Liver (tissue), 8 donors: ENCODE measurements at regions not wholly inside any gene's neighbourhood (a gene's known extent, or its start where the extent isn't known, plus 50 kb on each side); places are given as distances from the start of the nearest gene placed in this dataset.

ENCODE experiments used
- DNase-seq: peaks from one replicate; pipeline ENCODE4 v3.0.0-alpha.2; 2017; ENCODE audit warnings: low spot score
- H3K27ac ChIP-seq, 2 donors: one replicate each; pipeline ENCODE4 v1.7.0; 2013; ENCODE audit warnings: inconsistent platforms in 2 of 2, low read length in 2 of 2, control low read depth in 1 of 2, low read depth in 1 of 2, mild to moderate bottlenecking in 1 of 2
- H3K27me3 ChIP-seq, 4 donors: one replicate each; pipeline versions ENCODE4 v1.6.1 to v1.7.0; 2013; ENCODE audit warnings: low read length in 3 of 4, inconsistent platforms in 1 of 4, mild to moderate bottlenecking in 1 of 4, moderate library complexity in 1 of 4; ENCODE audit not compliant: control insufficient read depth in 4 of 4, insufficient read depth in 4 of 4
- H3K36me3 ChIP-seq, 4 donors: one replicate each; pipeline versions ENCODE4 v1.6.1 to v1.7.0; 2013; ENCODE audit warnings: low read length in 3 of 4, mild to moderate bottlenecking in 3 of 4, low read depth in 1 of 4, moderate library complexity in 1 of 4; ENCODE audit not compliant: control insufficient read depth in 4 of 4, insufficient read depth in 3 of 4
- H3K4me1 ChIP-seq, 4 donors: one replicate each; pipeline versions ENCODE4 v1.6.1 to v1.7.0; 2013; ENCODE audit warnings: low read length in 3 of 4, mild to moderate bottlenecking in 3 of 4, moderate library complexity in 1 of 4; ENCODE audit not compliant: control insufficient read depth in 4 of 4, insufficient read depth in 4 of 4
- H3K4me3 ChIP-seq, 3 donors: one replicate each; pipeline versions ENCODE4 v1.6.1 to v1.7.0; 2013; ENCODE audit warnings: low read length in 3 of 3, control low read depth in 1 of 3, low read depth in 1 of 3, mild to moderate bottlenecking in 1 of 3
- H3K9ac ChIP-seq, 2 donors: one replicate each; pipeline ENCODE4 v1.7.0; 2013; ENCODE audit warnings: low read length in 2 of 2, mild to moderate bottlenecking in 2 of 2, moderate library complexity in 2 of 2, control low read depth in 1 of 2, low read depth in 1 of 2
- H3K9me3 ChIP-seq, 4 donors: one replicate each; pipeline versions ENCODE4 v1.6.1 to v1.7.0; 2013; ENCODE audit warnings: low read length in 3 of 4; ENCODE audit not compliant: control insufficient read depth in 4 of 4
- EGR1 ChIP-seq, 2 donors: IDR thresholded peaks; 2 replicates each; pipeline ENCODE4 v1.6.1; 2016 to 2018; ENCODE audit warnings: antibody characterized with exemption in 2 of 2, low read depth in 2 of 2
- FOXA1 ChIP-seq: IDR thresholded peaks from 2 replicates; pipeline ENCODE4 v1.6.1; 2016; ENCODE audit warnings: antibody characterized with exemption
- FOXA2 ChIP-seq: IDR thresholded peaks from 2 replicates; pipeline ENCODE4 v1.6.1; 2016; ENCODE audit warnings: antibody characterized with exemption
- GABPA ChIP-seq, 2 donors: IDR thresholded peaks in 1 of 2; conservative IDR thresholded peaks in 1 of 2; 2 replicates each; pipeline ENCODE4 v1.6.1; 2016; ENCODE audit warnings: antibody characterized with exemption in 2 of 2, mild to moderate bottlenecking in 1 of 2, moderate library complexity in 1 of 2
- HNF4A ChIP-seq, 2 donors: conservative IDR thresholded peaks; 2 replicates each; pipeline ENCODE4 v1.6.1; 2016; ENCODE audit warnings: antibody characterized with exemption in 2 of 2, mild to moderate bottlenecking in 2 of 2
- HNF4G ChIP-seq: IDR thresholded peaks from 2 replicates; pipeline ENCODE4 v1.6.1; 2016; ENCODE audit warnings: antibody characterized with exemption
- JUND ChIP-seq, 2 donors: IDR thresholded peaks; 2 replicates each; pipeline ENCODE4 v1.6.1; 2016; ENCODE audit warnings: antibody characterized with exemption in 2 of 2
- NR2F2 ChIP-seq: IDR thresholded peaks from 2 replicates; pipeline ENCODE4 v1.6.1; 2016; ENCODE audit warnings: antibody characterized with exemption
- RXRA ChIP-seq, 2 donors: IDR thresholded peaks; 2 replicates each; pipeline ENCODE4 v1.6.1; 2017 to 2018; ENCODE audit warnings: antibody characterized with exemption in 2 of 2, mild to moderate bottlenecking in 1 of 2
- SP1 ChIP-seq: IDR thresholded peaks from 2 replicates; pipeline ENCODE4 v1.6.1; 2018; ENCODE audit warnings: antibody characterized with exemption, mild to moderate bottlenecking
- TAF1 ChIP-seq: conservative IDR thresholded peaks from 2 replicates; pipeline ENCODE4 v1.6.1; 2016; ENCODE audit warnings: antibody characterized with exemption, mild to moderate bottlenecking
- YY1 ChIP-seq: IDR thresholded peaks from 2 replicates; pipeline ENCODE4 v1.6.1; 2016; ENCODE audit warnings: antibody characterized with exemption, mild to moderate bottlenecking
- WGBS: extraction: QIAGEN DNeasy Blood & Tissue Kit; methylation state at CpG from one replicate; pipeline ENCODE4 v1.1.7; 2013; 5-methylcytosine and 5-hydroxymethylcytosine counted together
- TF ChIP-seq, protein P1 (sequence below): IDR thresholded peaks from 2 replicates; pipeline ENCODE4 v1.6.1; 2016; ENCODE audit warnings: antibody characterized with exemption, mild to moderate bottlenecking
- TF ChIP-seq, protein P2 (sequence below): IDR thresholded peaks from 2 replicates; pipeline ENCODE4 v1.6.1; 2016; ENCODE audit warnings: antibody characterized with exemption
- TF ChIP-seq, protein P3 (sequence below): IDR thresholded peaks from 2 replicates; pipeline ENCODE4 v1.6.1; 2016; ENCODE audit warnings: antibody characterized with exemption
- TF ChIP-seq, protein P4 (sequence below): IDR thresholded peaks from 2 replicates; pipeline ENCODE4 v1.6.1; 2016; ENCODE audit warnings: antibody characterized with exemption
- TF ChIP-seq, protein P5 (sequence below): fragments of 150-350 bp; IDR thresholded peaks from 2 replicates; pipeline ENCODE4 v1.5.1; 2017; ENCODE audit warnings: improper control_type of control experiment, low read depth, low read length; ENCODE audit not compliant: missing input control
- donor health status: healthy.
- donor health status: healthy.
- donor health status: healthy.
- donor health status: healthy.
- donor health status: healthy.

DNA sequence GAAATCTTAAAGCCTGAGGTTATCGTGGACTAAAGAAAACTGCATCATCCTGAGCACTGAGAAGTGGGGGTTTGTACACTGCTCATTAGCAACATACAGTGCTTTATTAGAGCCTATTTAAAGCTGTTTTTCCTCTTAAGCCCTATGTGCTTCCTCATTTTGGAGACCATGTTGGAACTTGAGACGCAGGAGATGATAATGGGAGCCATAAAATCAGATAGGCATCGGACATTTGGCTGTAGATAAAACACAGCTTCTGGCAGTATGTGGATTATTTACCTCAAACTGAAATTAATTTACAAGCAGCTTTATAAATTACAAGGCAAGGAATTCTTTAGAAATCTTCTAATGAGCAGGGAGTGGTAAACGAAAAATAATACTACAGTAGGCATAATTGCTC lies 147.7 kb upstream of the IVNS1ABP start (continued):
- TF ChIP-seq, protein P1, sequence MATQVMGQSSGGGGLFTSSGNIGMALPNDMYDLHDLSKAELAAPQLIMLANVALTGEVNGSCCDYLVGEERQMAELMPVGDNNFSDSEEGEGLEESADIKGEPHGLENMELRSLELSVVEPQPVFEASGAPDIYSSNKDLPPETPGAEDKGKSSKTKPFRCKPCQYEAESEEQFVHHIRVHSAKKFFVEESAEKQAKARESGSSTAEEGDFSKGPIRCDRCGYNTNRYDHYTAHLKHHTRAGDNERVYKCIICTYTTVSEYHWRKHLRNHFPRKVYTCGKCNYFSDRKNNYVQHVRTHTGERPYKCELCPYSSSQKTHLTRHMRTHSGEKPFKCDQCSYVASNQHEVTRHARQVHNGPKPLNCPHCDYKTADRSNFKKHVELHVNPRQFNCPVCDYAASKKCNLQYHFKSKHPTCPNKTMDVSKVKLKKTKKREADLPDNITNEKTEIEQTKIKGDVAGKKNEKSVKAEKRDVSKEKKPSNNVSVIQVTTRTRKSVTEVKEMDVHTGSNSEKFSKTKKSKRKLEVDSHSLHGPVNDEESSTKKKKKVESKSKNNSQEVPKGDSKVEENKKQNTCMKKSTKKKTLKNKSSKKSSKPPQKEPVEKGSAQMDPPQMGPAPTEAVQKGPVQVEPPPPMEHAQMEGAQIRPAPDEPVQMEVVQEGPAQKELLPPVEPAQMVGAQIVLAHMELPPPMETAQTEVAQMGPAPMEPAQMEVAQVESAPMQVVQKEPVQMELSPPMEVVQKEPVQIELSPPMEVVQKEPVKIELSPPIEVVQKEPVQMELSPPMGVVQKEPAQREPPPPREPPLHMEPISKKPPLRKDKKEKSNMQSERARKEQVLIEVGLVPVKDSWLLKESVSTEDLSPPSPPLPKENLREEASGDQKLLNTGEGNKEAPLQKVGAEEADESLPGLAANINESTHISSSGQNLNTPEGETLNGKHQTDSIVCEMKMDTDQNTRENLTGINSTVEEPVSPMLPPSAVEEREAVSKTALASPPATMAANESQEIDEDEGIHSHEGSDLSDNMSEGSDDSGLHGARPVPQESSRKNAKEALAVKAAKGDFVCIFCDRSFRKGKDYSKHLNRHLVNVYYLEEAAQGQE: no peak
- TF ChIP-seq NR2F2: no peak
- no peak for TF ChIP-seq RXRA (IDR thresholded peaks at IDR 0.05)
- TF ChIP-seq SP1: no peak

DNA sequence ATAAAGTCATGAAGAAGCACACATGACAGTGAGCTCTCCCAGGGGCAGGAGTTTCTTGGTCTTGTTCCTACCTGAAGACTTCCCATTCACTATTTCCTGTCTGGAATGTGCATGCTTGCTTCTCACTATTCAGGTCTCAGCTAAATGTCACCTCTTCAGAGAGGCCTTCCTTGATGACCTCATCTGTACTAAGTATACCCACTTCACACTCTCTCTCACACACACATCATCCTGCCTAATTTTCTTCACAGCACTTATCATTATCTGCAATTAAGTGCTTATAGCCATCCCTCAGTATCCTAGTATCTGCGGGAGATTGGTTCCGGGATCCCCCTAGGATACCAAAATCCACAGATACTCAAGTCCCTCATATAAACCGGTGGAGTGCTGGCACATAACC lies 146.4 kb upstream of the IVNS1ABP start:
- H3K27ac ChIP-seq: no peak overlapping the region
- H3K4me3 ChIP-seq: no peak overlapping the region
- H3K27me3 ChIP-seq: no peaks in the 10 kb centered on the region
- no peak for DNase-seq
- no peaks in the 10 kb centered on the region for H3K36me3 ChIP-seq
- TF ChIP-seq TAF1 (no peak), HNF4A (conservative IDR thresholded peaks at IDR 0.05) (no peak), NR2F2 (no peak), YY1 (no peak), EGR1 (IDR thresholded peaks at IDR 0.05; ENCODE audit: low read depth in 2 of 2) (no peak), HNF4G (no peak), JUND (IDR thresholded peaks at IDR 0.05) (no peak), SP1 (no peak), GABPA (IDR thresholded peaks at IDR 0.05 in 1 of 2, conservative IDR thresholded peaks at IDR 0.05 in 1 of 2) (no peak)
- TF ChIP-seq, protein P2, sequence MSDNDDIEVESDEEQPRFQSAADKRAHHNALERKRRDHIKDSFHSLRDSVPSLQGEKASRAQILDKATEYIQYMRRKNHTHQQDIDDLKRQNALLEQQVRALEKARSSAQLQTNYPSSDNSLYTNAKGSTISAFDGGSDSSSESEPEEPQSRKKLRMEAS: no peak
- TF ChIP-seq, protein P3, sequence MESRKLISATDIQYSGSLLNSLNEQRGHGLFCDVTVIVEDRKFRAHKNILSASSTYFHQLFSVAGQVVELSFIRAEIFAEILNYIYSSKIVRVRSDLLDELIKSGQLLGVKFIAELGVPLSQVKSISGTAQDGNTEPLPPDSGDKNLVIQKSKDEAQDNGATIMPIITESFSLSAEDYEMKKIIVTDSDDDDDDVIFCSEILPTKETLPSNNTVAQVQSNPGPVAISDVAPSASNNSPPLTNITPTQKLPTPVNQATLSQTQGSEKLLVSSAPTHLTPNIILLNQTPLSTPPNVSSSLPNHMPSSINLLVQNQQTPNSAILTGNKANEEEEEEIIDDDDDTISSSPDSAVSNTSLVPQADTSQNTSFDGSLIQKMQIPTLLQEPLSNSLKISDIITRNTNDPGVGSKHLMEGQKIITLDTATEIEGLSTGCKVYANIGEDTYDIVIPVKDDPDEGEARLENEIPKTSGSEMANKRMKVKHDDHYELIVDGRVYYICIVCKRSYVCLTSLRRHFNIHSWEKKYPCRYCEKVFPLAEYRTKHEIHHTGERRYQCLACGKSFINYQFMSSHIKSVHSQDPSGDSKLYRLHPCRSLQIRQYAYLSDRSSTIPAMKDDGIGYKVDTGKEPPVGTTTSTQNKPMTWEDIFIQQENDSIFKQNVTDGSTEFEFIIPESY: no peak
- TF ChIP-seq, protein P4, sequence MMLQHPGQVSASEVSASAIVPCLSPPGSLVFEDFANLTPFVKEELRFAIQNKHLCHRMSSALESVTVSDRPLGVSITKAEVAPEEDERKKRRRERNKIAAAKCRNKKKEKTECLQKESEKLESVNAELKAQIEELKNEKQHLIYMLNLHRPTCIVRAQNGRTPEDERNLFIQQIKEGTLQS: no peak
- H3K9me3 ChIP-seq: no peaks in the 10 kb centered on the region
- H3K9ac ChIP-seq: no peak overlapping the region
- 91% methylated on average over 3 of the region's 3 CpGs for WGBS
- no peaks in the 10 kb centered on the region for H3K4me1 ChIP-seq

DNA sequence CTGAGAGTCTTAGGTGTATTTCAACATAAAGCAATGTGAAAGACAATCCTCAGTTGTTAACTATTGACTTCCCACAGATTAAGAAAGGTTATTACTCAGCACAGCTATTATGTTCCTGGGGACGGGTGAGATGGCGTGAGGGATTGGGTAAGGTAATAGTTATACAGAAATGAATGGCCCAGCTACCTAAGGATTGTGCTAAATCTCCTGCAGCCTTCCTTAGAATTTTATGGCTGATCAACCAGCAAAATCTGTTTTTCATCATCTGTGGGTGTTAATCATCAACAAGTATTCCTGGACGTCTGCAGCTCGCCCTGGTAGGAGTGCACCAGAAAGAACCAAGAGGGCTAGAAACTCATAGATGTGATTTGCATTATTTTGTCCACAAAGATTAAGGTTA lies 146.0 kb upstream of the IVNS1ABP start:
- Histone ChIP-seq H3K4me1 (no peaks in the 10 kb centered on the region), H3K9me3 (no peaks in the 10 kb centered on the region), H3K9ac (no peak overlapping the region), H3K27me3 (no peaks in the 10 kb centered on the region), H3K4me3 (no peak overlapping the region), H3K27ac (no peak overlapping the region), H3K36me3 (no peaks in the 10 kb centered on the region)
- no peak for TF ChIP-seq FOXA2
- TF ChIP-seq, protein P3: no peak
- TF ChIP-seq HNF4A (conservative IDR thresholded peaks at IDR 0.05): no peak
- no peak for TF ChIP-seq JUND (IDR thresholded peaks at IDR 0.05)
- no peak for TF ChIP-seq SP1
- no peak for TF ChIP-seq HNF4G
- no peak for TF ChIP-seq RXRA (IDR thresholded peaks at IDR 0.05)
- TF ChIP-seq, protein P5, sequence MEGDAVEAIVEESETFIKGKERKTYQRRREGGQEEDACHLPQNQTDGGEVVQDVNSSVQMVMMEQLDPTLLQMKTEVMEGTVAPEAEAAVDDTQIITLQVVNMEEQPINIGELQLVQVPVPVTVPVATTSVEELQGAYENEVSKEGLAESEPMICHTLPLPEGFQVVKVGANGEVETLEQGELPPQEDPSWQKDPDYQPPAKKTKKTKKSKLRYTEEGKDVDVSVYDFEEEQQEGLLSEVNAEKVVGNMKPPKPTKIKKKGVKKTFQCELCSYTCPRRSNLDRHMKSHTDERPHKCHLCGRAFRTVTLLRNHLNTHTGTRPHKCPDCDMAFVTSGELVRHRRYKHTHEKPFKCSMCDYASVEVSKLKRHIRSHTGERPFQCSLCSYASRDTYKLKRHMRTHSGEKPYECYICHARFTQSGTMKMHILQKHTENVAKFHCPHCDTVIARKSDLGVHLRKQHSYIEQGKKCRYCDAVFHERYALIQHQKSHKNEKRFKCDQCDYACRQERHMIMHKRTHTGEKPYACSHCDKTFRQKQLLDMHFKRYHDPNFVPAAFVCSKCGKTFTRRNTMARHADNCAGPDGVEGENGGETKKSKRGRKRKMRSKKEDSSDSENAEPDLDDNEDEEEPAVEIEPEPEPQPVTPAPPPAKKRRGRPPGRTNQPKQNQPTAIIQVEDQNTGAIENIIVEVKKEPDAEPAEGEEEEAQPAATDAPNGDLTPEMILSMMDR: no peak
- no peak for TF ChIP-seq TAF1
- TF ChIP-seq NR2F2: no peak
- TF ChIP-seq, protein P4: no peak
- no peak for TF ChIP-seq YY1
- no peak for TF ChIP-seq EGR1 (IDR thresholded peaks at IDR 0.05; ENCODE audit: low read depth in 2 of 2)
- no peak for TF ChIP-seq FOXA1
- TF ChIP-seq, protein P2: no peak
- DNase-seq: no peak
- 73% methylated on average over 4 of the region's 4 CpGs for WGBS
